Esophagus squamous epithelium (tissue), 4 donors: ENCODE measurements at regions not wholly inside any gene's neighbourhood (a gene's known extent, or its start where the extent isn't known, plus 50 kb on each side); places are given as distances from the start of the nearest gene placed in this dataset.

Experiments
- POLR2A ChIP-seq, 4 donors: fragments of 450-650 bp; IDR thresholded peaks; one replicate each; pipeline ENCODE4 v1.6.1; 2017; ENCODE audit warnings: antibody characterized with exemption in 4 of 4, mild to moderate bottlenecking in 4 of 4, moderate library complexity in 3 of 4
- TF ChIP-seq, protein P1 (sequence below), 6 experiments: fragments of 450-650 bp in 4 of 6; fragments of 200-600 bp in 2 of 6; sonication (generic) in 2 of 6; IDR thresholded peaks; one replicate each; pipeline ENCODE4 v1.5.1; 2016 to 2019; ENCODE audit warnings: antibody characterized with exemption in 6 of 6, mild to moderate bottlenecking in 4 of 6, moderate library complexity in 4 of 6

DNA sequence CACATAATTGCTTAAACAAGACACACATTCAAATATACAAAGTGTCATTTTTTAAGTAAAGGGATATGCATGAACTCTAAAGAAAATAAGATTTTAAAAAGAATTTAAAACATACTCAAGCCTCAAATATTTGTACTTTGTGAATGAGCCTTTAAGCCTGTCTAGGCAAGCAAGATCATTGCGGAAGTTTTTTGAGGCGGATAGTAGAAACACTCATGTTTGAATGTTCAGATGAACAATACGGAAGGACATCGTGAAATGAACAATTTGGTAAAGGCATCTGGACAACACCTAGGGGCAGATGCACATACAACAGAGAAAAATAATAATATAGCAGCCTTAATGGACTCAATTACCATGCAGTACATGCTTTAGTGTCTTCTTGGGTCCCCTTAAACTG lies 928.9 kb downstream of the TFAP2A start:
- TF ChIP-seq, protein P1, sequence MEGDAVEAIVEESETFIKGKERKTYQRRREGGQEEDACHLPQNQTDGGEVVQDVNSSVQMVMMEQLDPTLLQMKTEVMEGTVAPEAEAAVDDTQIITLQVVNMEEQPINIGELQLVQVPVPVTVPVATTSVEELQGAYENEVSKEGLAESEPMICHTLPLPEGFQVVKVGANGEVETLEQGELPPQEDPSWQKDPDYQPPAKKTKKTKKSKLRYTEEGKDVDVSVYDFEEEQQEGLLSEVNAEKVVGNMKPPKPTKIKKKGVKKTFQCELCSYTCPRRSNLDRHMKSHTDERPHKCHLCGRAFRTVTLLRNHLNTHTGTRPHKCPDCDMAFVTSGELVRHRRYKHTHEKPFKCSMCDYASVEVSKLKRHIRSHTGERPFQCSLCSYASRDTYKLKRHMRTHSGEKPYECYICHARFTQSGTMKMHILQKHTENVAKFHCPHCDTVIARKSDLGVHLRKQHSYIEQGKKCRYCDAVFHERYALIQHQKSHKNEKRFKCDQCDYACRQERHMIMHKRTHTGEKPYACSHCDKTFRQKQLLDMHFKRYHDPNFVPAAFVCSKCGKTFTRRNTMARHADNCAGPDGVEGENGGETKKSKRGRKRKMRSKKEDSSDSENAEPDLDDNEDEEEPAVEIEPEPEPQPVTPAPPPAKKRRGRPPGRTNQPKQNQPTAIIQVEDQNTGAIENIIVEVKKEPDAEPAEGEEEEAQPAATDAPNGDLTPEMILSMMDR (IDR thresholded peaks at IDR 0.05): no peak
- TF ChIP-seq POLR2A (IDR thresholded peaks at IDR 0.05): no peak
